ENCODE measurements at regions not wholly inside any gene's neighbourhood (a gene's known extent, or its start where the extent isn't known, plus 50 kb on each side); places are given as distances from the start of the nearest gene placed in this dataset.
"Not testable (repeated sequence)": the region's sequence is repeated elsewhere in the genome, so short reads cannot be mapped to it uniquely, and the experiment has no call there.

GRCh38 chr2:185665251-185665814 is 73.3 kb upstream of the FSIP2 start:
- 88% methylated on average over 2 of the region's 2 CpGs for WGBS
- no peaks in the 10 kb centered on the region for H3K36me3 ChIP-seq (ENCODE audit: control insufficient read depth in 2 of 2, insufficient read depth in 2 of 2, low read length in 1 of 2)
- no peak overlapping the region for H3K4me3 ChIP-seq (ENCODE audit: low read length in 2 of 2)
- no peaks in the 10 kb centered on the region for H3K27me3 ChIP-seq (ENCODE audit: control insufficient read depth in 2 of 2, insufficient read depth in 1 of 2, low read length in 1 of 2)
- H3K4me1 ChIP-seq (ENCODE audit: control insufficient read depth in 2 of 2, insufficient read depth in 2 of 2, low read length in 2 of 2) = no peaks in the 10 kb centered on the region
- H3K27ac ChIP-seq (ENCODE audit: low read depth in 1 of 2, low read length in 1 of 2) = no peak overlapping the region
- DNase-seq (ENCODE audit: low read depth in 6 of 9, low spot score in 9 of 9) = no peak
- H3K9me3 ChIP-seq (ENCODE audit: control insufficient read depth in 2 of 2, insufficient read depth in 1 of 2, low read length in 1 of 2) = no peaks in the 10 kb centered on the region

GRCh38 chr2:185667452-185667851 is 71.2 kb upstream of the FSIP2 start:
- Histone ChIP-seq H3K27ac (ENCODE audit: low read depth in 1 of 2, low read length in 1 of 2) (no peak overlapping the region), H3K4me3 (ENCODE audit: low read length in 2 of 2) (no peak overlapping the region), H3K27me3 (ENCODE audit: control insufficient read depth in 2 of 2, insufficient read depth in 1 of 2, low read length in 1 of 2) (no peaks in the 10 kb centered on the region), H3K9me3 (ENCODE audit: control insufficient read depth in 2 of 2, insufficient read depth in 1 of 2, low read length in 1 of 2) (no peaks in the 10 kb centered on the region), H3K4me1 (ENCODE audit: control insufficient read depth in 2 of 2, insufficient read depth in 2 of 2, low read length in 2 of 2) (no peaks in the 10 kb centered on the region), H3K36me3 (ENCODE audit: control insufficient read depth in 2 of 2, insufficient read depth in 2 of 2, low read length in 1 of 2) (no peaks in the 10 kb centered on the region)
- DNase-seq (ENCODE audit: low read depth in 6 of 9, low spot score in 9 of 9) = no peak
- WGBS = 95% methylated on average over 2 of the region's 2 CpGs

- DNase-seq (ENCODE audit: low read depth in 6 of 9, low spot score in 9 of 9) = no peak
- no peak overlapping the region for H3K4me3 ChIP-seq (ENCODE audit: low read length in 2 of 2)
- no peaks in the 10 kb centered on the region for H3K9me3 ChIP-seq (ENCODE audit: control insufficient read depth in 2 of 2, insufficient read depth in 1 of 2, low read length in 1 of 2)
- no peaks in the 10 kb centered on the region for H3K4me1 ChIP-seq (ENCODE audit: control insufficient read depth in 2 of 2, insufficient read depth in 2 of 2, low read length in 2 of 2)
- no peak overlapping the region for H3K27ac ChIP-seq (ENCODE audit: low read depth in 1 of 2, low read length in 1 of 2)
- H3K36me3 ChIP-seq (ENCODE audit: control insufficient read depth in 2 of 2, insufficient read depth in 2 of 2, low read length in 1 of 2) = no peaks in the 10 kb centered on the region
- no peaks in the 10 kb centered on the region for H3K27me3 ChIP-seq (ENCODE audit: control insufficient read depth in 2 of 2, insufficient read depth in 1 of 2, low read length in 1 of 2)
Measured at GRCh38 chr2:185668710-185669109, 69.9 kb upstream of the FSIP2 start.

- Histone ChIP-seq H3K9me3 (ENCODE audit: control insufficient read depth in 2 of 2, insufficient read depth in 1 of 2, low read length in 1 of 2) (no peaks in the 10 kb centered on the region), H3K36me3 (ENCODE audit: control insufficient read depth in 2 of 2, insufficient read depth in 2 of 2, low read length in 1 of 2) (no peaks in the 10 kb centered on the region), H3K27ac (ENCODE audit: low read depth in 1 of 2, low read length in 1 of 2) (no peak overlapping the region), H3K27me3 (ENCODE audit: control insufficient read depth in 2 of 2, insufficient read depth in 1 of 2, low read length in 1 of 2) (no peaks in the 10 kb centered on the region), H3K4me1 (ENCODE audit: control insufficient read depth in 2 of 2, insufficient read depth in 2 of 2, low read length in 2 of 2) (no peaks in the 10 kb centered on the region), H3K4me3 (ENCODE audit: low read length in 2 of 2) (no peak overlapping the region)
- DNase-seq (ENCODE audit: low read depth in 6 of 9, low spot score in 9 of 9) = no peak
- WGBS = 94% methylated on average over 1 of the region's 1 CpG
Measured at GRCh38 chr2:185674232-185674631, 64.4 kb upstream of the FSIP2 start.

- Histone ChIP-seq H3K36me3 (ENCODE audit: control insufficient read depth in 2 of 2, insufficient read depth in 2 of 2, low read length in 1 of 2) (no peaks in the 10 kb centered on the region), H3K27me3 (ENCODE audit: control insufficient read depth in 2 of 2, insufficient read depth in 1 of 2, low read length in 1 of 2) (no peaks in the 10 kb centered on the region), H3K9me3 (ENCODE audit: control insufficient read depth in 2 of 2, insufficient read depth in 1 of 2, low read length in 1 of 2) (no peaks in the 10 kb centered on the region), H3K27ac (ENCODE audit: low read depth in 1 of 2, low read length in 1 of 2) (no peak overlapping the region), H3K4me1 (ENCODE audit: control insufficient read depth in 2 of 2, insufficient read depth in 2 of 2, low read length in 2 of 2) (no peaks in the 10 kb centered on the region), H3K4me3 (ENCODE audit: low read length in 2 of 2) (no peak overlapping the region)
- no peak for DNase-seq (ENCODE audit: low read depth in 6 of 9, low spot score in 9 of 9)
- WGBS = 96% methylated on average over 2 of the region's 2 CpGs
Measured at GRCh38 chr2:185676316-185676715, 62.3 kb upstream of the FSIP2 start.

GRCh38 chr2:185687001-185687400 is 51.6 kb upstream of the FSIP2 start:
- 95% methylated on average over 3 of the region's 3 CpGs for WGBS
- not testable (repeated sequence) for H3K36me3 ChIP-seq (ENCODE audit: control insufficient read depth in 2 of 2, insufficient read depth in 2 of 2, low read length in 1 of 2); H3K9me3 ChIP-seq (ENCODE audit: control insufficient read depth in 2 of 2, insufficient read depth in 1 of 2, low read length in 1 of 2); H3K4me1 ChIP-seq (ENCODE audit: control insufficient read depth in 2 of 2, insufficient read depth in 2 of 2, low read length in 2 of 2); H3K27ac ChIP-seq (ENCODE audit: low read depth in 1 of 2, low read length in 1 of 2); DNase-seq (ENCODE audit: low read depth in 6 of 9, low spot score in 9 of 9); H3K27me3 ChIP-seq (ENCODE audit: control insufficient read depth in 2 of 2, insufficient read depth in 1 of 2, low read length in 1 of 2); H3K4me3 ChIP-seq (ENCODE audit: low read length in 2 of 2)

GRCh38 chr2:185687967-185688366 is 50.6 kb upstream of the FSIP2 start:
- no peaks in the 10 kb centered on the region for H3K9me3 ChIP-seq (ENCODE audit: control insufficient read depth in 2 of 2, insufficient read depth in 1 of 2, low read length in 1 of 2)
- DNase-seq (ENCODE audit: low read depth in 6 of 9, low spot score in 9 of 9) = no peak
- no peaks in the 10 kb centered on the region for H3K36me3 ChIP-seq (ENCODE audit: control insufficient read depth in 2 of 2, insufficient read depth in 2 of 2, low read length in 1 of 2)
- H3K4me1 ChIP-seq (ENCODE audit: control insufficient read depth in 2 of 2, insufficient read depth in 2 of 2, low read length in 2 of 2) = no peaks in the 10 kb centered on the region
- WGBS = 93% methylated on average over 7 of the region's 7 CpGs
- no peak overlapping the region for H3K27ac ChIP-seq (ENCODE audit: low read depth in 1 of 2, low read length in 1 of 2)
- no peaks in the 10 kb centered on the region for H3K27me3 ChIP-seq (ENCODE audit: control insufficient read depth in 2 of 2, insufficient read depth in 1 of 2, low read length in 1 of 2)
- H3K4me3 ChIP-seq (ENCODE audit: low read length in 2 of 2) = no peak overlapping the region
